ENCODE measurements at regions not wholly inside any gene's neighbourhood (a gene's known extent, or its start where the extent isn't known, plus 50 kb on each side); places are given as distances from the start of the nearest gene placed in this dataset.

GRCh38 chr7:68969571-68969970 lies 628.7 kb upstream of the AUTS2 start:
- no peaks in the 10 kb centered on the region for H3K9me2 ChIP-seq (replicated peaks; ENCODE audit: low read length)
- no peaks in the 10 kb centered on the region for H3K36me3 ChIP-seq (ENCODE audit: low read depth, low read length)
- H3K27ac ChIP-seq (ENCODE audit: low read length), result no peak overlapping the region
- H3K9ac ChIP-seq (ENCODE audit: low read length), result no peak overlapping the region
- H2AFZ ChIP-seq (ENCODE audit: low read length), result no peak overlapping the region
- H3K9me3 ChIP-seq (ENCODE audit: low read length), result 0 out of 2 replicates have a peak, but pooled peaks cover 3% of the 10 kb centered on the region
- H3K4me3 ChIP-seq (ENCODE audit: low read length), result no peak overlapping the region
- DNase-seq (no peak), ATAC-seq (no peak)
- H3K4me2 ChIP-seq (ENCODE audit: low read length), result no peak overlapping the region
- no peak for TF ChIP-seq EZH2phosphoT487 (IDR thresholded peaks at IDR 0.05; ENCODE audit: borderline replicate concordance, low read length)
- no peak for TF ChIP-seq EZH2 (IDR thresholded peaks at IDR 0.05; ENCODE audit: low read length, unreplicated experiment)
- no peak for TF ChIP-seq CTCF (conservative IDR thresholded peaks at IDR 0.05; ENCODE audit: low read depth, low read length)
- no peaks in the 10 kb centered on the region for H3K4me1 ChIP-seq (ENCODE audit: insufficient read depth, low read length)
- H3K27me3 ChIP-seq (ENCODE audit: low read length), result no peaks in the 10 kb centered on the region
- CTCF ChIA-PET, result no interaction called here
- no peaks in the 10 kb centered on the region for H3F3A ChIP-seq (ENCODE audit: low read length, unreplicated experiment)
- BruUV-seq (replicated peaks), result no TSS peak
- POLR2A ChIA-PET (ENCODE audit: unreplicated experiment), result no interaction called here
- H3K79me2 ChIP-seq (ENCODE audit: low read length), result no peaks in the 10 kb centered on the region
- intact Hi-C loops (cut with micrococcal nuclease), result no loop called here
- H4K20me1 ChIP-seq (ENCODE audit: low read length), result no peaks in the 10 kb centered on the region

GRCh38 chr7:68971634-68972340 lies 626.5 kb upstream of the AUTS2 start:
- Histone ChIP-seq H3K36me3 (ENCODE audit: low read depth, low read length) (no peaks in the 10 kb centered on the region), H3K27ac (ENCODE audit: low read length) (no peak overlapping the region), H4K20me1 (ENCODE audit: low read length) (no peaks in the 10 kb centered on the region), H3K4me2 (ENCODE audit: low read length) (no peak overlapping the region), H3K9ac (ENCODE audit: low read length) (no peak overlapping the region), H3K9me2 (replicated peaks; ENCODE audit: low read length) (no peaks in the 10 kb centered on the region), H3K4me1 (ENCODE audit: insufficient read depth, low read length) (no peaks in the 10 kb centered on the region), H3K9me3 (ENCODE audit: low read length) (0 out of 2 replicates have a peak, but pooled peaks cover 3% of the 10 kb centered on the region), H3F3A (ENCODE audit: low read length, unreplicated experiment) (no peaks in the 10 kb centered on the region), H3K79me2 (ENCODE audit: low read length) (no peaks in the 10 kb centered on the region), H2AFZ (ENCODE audit: low read length) (no peak overlapping the region), H3K27me3 (ENCODE audit: low read length) (no peaks in the 10 kb centered on the region), H3K4me3 (ENCODE audit: low read length) (no peak overlapping the region)
- ATAC-seq (no peak), DNase-seq (no peak)
- intact Hi-C loops (cut with micrococcal nuclease), result no loop called here
- ChIA-PET POLR2A (ENCODE audit: unreplicated experiment) (no interaction called here), CTCF (no interaction called here)
- BruUV-seq (replicated peaks), result no TSS peak
- TF ChIP-seq EZH2phosphoT487 (IDR thresholded peaks at IDR 0.05; ENCODE audit: borderline replicate concordance, low read length) (no peak), CTCF (conservative IDR thresholded peaks at IDR 0.05; ENCODE audit: low read depth, low read length) (no peak), EZH2 (IDR thresholded peaks at IDR 0.05; ENCODE audit: low read length, unreplicated experiment) (no peak)

- BruUV-seq (replicated peaks), result no TSS peak
- no peak for TF ChIP-seq EZH2phosphoT487 (IDR thresholded peaks at IDR 0.05; ENCODE audit: borderline replicate concordance, low read length)
- no peak for TF ChIP-seq EZH2 (IDR thresholded peaks at IDR 0.05; ENCODE audit: low read length, unreplicated experiment)
- no peak for TF ChIP-seq CTCF (conservative IDR thresholded peaks at IDR 0.05; ENCODE audit: low read depth, low read length)
- CTCF ChIA-PET, result no interaction called here
- Histone ChIP-seq H2AFZ (ENCODE audit: low read length) (no peak overlapping the region), H3K9me2 (replicated peaks; ENCODE audit: low read length) (no peaks in the 10 kb centered on the region), H3K36me3 (ENCODE audit: low read depth, low read length) (no peaks in the 10 kb centered on the region), H3F3A (ENCODE audit: low read length, unreplicated experiment) (no peaks in the 10 kb centered on the region), H3K27me3 (ENCODE audit: low read length) (no peaks in the 10 kb centered on the region), H3K9me3 (ENCODE audit: low read length) (0 out of 2 replicates have a peak, but pooled peaks cover 6% of the 10 kb centered on the region), H3K4me2 (ENCODE audit: low read length) (no peak overlapping the region), H4K20me1 (ENCODE audit: low read length) (no peaks in the 10 kb centered on the region), H3K4me3 (ENCODE audit: low read length) (no peak overlapping the region), H3K9ac (ENCODE audit: low read length) (no peak overlapping the region), H3K79me2 (ENCODE audit: low read length) (no peaks in the 10 kb centered on the region), H3K4me1 (ENCODE audit: insufficient read depth, low read length) (no peaks in the 10 kb centered on the region), H3K27ac (ENCODE audit: low read length) (no peak overlapping the region)
- POLR2A ChIA-PET (ENCODE audit: unreplicated experiment), result interaction anchor here (0.7 kb wide), 1 partner anchor 1346 kb away, joined by 3 read pairs; no protein-coding TSS in a partner anchor
- no peak for ATAC-seq
- no peak for DNase-seq
- intact Hi-C loops (cut with micrococcal nuclease), result no loop called here
Measured at GRCh38 chr7:68977385-68978055, 620.8 kb upstream of the AUTS2 start.
